NCI-H774 (cell line): ENCODE measurements at regions not wholly inside any gene's neighbourhood (a gene's known extent, or its start where the extent isn't known, plus 50 kb on each side); places are given as distances from the start of the nearest gene placed in this dataset.
"Not testable (repeated sequence)": the region's sequence is repeated elsewhere in the genome, so short reads cannot be mapped to it uniquely, and the experiment has no call there.

Experiments used
- DNase-seq: peaks from one replicate; lab custom pipeline; 2025; lab: John Stamatoyannopoulos, UW

- no peak for DNase-seq
Measured at GRCh38 chr2:210861038-210861665, 304.8 kb downstream of the CPS1 start.

- no peak for DNase-seq
Measured at GRCh38 chr2:210862283-210863065, 306.1 kb downstream of the CPS1 start.

- DNase-seq, result no peak
Measured at GRCh38 chr2:210863283-210863682, 306.9 kb downstream of the CPS1 start.

GRCh38 chr2:210871566-210871965 lies 315.2 kb downstream of the CPS1 start:
- not testable (repeated sequence) for DNase-seq

- DNase-seq, result no peak
Measured at GRCh38 chr2:210873631-210874030, 317.2 kb downstream of the CPS1 start.

GRCh38 chr2:210884227-210884626 lies 327.8 kb downstream of the CPS1 start:
- DNase-seq, result no peak

- no peak for DNase-seq
Measured at GRCh38 chr2:210888035-210888434, 331.6 kb downstream of the CPS1 start.

- no peak for DNase-seq
Measured at GRCh38 chr2:210895132-210895531, 338.7 kb downstream of the CPS1 start.

GRCh38 chr2:210899131-210899530 lies 342.7 kb downstream of the CPS1 start:
- DNase-seq, result no peak

GRCh38 chr2:210901326-210901725 lies 344.9 kb downstream of the CPS1 start:
- DNase-seq, result no peak

GRCh38 chr2:210912779-210913178 lies 356.4 kb downstream of the CPS1 start:
- no peak for DNase-seq

GRCh38 chr2:210913461-210913860 lies 357.1 kb downstream of the CPS1 start:
- DNase-seq, result no peak

GRCh38 chr2:210915912-210916311 lies 359.5 kb downstream of the CPS1 start:
- no peak for DNase-seq

- DNase-seq, result no peak
Measured at GRCh38 chr2:210917465-210917864, 361.1 kb downstream of the CPS1 start.

GRCh38 chr2:210919128-210919527 lies 362.7 kb downstream of the CPS1 start:
- no peak for DNase-seq

GRCh38 chr2:210922419-210922818 lies 366.0 kb downstream of the CPS1 start:
- no peak for DNase-seq

- no peak for DNase-seq
Measured at GRCh38 chr2:210928714-210929113, 372.3 kb downstream of the CPS1 start.

GRCh38 chr2:210938228-210938627 lies 381.8 kb downstream of the CPS1 start:
- no peak for DNase-seq

GRCh38 chr2:210946395-210946794 lies 390.0 kb downstream of the CPS1 start:
- no peak for DNase-seq

- DNase-seq, result not testable (repeated sequence)
Measured at GRCh38 chr2:210950434-210951060, 394.1 kb downstream of the CPS1 start.

GRCh38 chr2:210954386-210954907 lies 398.0 kb downstream of the CPS1 start:
- no peak for DNase-seq

GRCh38 chr2:210955591-210955990 lies 399.2 kb downstream of the CPS1 start:
- no peak for DNase-seq

- no peak for DNase-seq
Measured at GRCh38 chr2:210956101-210956500, 399.7 kb downstream of the CPS1 start.
